ENCODE measurements at regions not wholly inside any gene's neighbourhood (a gene's known extent, or its start where the extent isn't known, plus 50 kb on each side); places are given as distances from the start of the nearest gene placed in this dataset.

DNA sequence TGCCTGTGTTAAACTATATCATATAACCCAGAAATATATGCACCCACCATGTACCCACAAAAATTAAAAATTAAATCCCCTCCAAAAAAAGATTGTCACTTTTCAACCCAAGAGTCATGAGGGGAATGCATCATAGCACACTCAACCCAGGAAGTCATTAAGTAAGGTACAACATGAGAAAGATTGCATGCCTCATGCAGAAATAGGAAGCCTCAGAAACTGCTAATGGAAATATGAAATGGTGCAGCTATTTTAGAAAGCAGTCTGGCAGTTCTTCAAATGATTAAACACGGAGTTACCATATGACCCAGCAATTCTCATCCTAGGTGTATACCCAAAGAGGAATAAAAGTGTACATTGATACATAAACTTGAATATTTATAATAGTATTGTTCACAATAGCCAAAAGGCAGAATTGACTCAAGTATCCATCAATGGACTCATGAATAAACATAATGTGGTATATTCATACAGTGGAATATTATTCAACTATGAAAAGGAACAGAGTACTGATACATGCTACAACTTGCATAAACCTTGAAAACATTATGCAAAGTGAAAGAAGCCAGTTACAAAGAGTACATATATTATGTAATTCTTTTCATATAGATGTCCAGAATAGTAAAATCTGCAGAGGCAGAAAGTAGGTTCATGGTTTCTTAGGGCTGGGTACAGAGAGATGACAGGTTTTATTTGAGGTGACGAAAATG lies 70.4 kb downstream of the TMEM100 start:
- H3K36me3 Mint-ChIP-seq (ENCODE audit: low read depth) = no peaks in the 10 kb centered on the region
- no peak overlapping the region for H3K4me3 Mint-ChIP-seq
- no peak overlapping the region for H3K27ac Mint-ChIP-seq
- ChIA-PET POLR2A (no interaction called here), CTCF (no interaction called here)
- no peaks in the 10 kb centered on the region for H3K4me1 Mint-ChIP-seq (ENCODE audit: low read depth)
- ATAC-seq (no peak), DNase-seq (no peak)
- no peaks in the 10 kb centered on the region for H3K9me3 Mint-ChIP-seq (ENCODE audit: insufficient read depth)
- peaks cover 11% of the 10 kb centered on the region for H3K27me3 Mint-ChIP-seq (ENCODE audit: low read depth)

DNA sequence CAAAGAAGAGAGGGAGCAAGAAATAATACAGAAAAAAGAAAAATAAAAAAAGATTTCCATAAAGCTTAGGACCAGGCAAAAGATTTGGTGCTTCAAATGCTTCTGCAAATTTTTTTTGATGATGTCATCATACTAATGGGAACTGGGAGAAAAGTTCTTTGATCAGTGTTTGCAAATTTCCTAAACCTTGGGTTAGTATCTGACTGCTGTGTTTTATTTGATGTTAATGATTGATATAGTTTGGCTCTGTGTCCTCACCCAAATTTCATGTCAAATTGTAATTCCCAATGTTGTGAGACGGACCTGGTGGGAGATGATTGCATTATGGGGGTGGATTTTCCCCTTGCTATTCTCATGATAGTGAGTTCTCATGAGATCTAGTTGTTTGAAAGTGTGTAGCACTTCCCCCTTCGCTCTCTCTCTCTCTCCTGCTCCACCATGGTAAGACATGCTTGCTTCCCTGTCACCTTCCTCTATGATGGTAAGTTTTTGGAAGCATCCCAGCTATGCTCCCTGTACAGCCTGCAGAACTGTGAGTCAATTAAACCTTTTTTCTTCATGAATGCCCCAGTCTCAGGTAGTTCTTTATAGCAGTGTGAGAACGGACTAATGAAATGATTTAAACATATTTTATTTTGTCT lies 72.6 kb downstream of the TMEM100 start:
- Mint-ChIP-seq H3K4me3 (no peak overlapping the region), H3K4me1 (ENCODE audit: low read depth) (no peaks in the 10 kb centered on the region), H3K36me3 (ENCODE audit: low read depth) (no peaks in the 10 kb centered on the region), H3K27me3 (ENCODE audit: low read depth) (peaks cover 12% of the 10 kb centered on the region), H3K9me3 (ENCODE audit: insufficient read depth) (no peaks in the 10 kb centered on the region), H3K27ac (no peak overlapping the region)
- CTCF ChIA-PET = no interaction called here
- POLR2A ChIA-PET = no interaction called here
- DNase-seq = no peak
- no peak for ATAC-seq

DNA sequence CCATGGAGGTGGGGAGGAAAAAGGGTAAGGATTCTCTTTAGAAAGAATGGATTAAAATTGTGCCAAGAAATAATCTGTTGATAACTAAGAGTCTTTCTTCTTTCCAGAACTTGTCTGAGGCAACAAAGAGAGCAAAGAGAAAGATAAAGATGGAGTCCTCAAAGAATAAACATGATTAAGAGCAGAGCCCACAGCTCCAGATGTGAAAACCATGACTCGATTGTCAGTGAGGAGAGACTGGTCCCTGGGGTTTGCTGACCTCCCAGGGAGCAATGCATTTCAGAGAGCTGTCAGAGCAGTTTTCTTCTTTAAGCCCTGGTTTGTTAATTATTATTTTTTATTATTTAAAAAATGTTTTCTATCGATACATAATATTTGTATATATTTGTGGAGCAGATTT lies 74.6 kb downstream of the TMEM100 start:
- DNase-seq (no peak), ATAC-seq (no peak)
- CTCF ChIA-PET = no interaction called here
- POLR2A ChIA-PET = no interaction called here
- peaks cover 3% of the 10 kb centered on the region for H3K4me1 Mint-ChIP-seq (ENCODE audit: low read depth)
- no peak overlapping the region for H3K4me3 Mint-ChIP-seq
- no peaks in the 10 kb centered on the region for H3K36me3 Mint-ChIP-seq (ENCODE audit: low read depth)
- no peaks in the 10 kb centered on the region for H3K9me3 Mint-ChIP-seq (ENCODE audit: insufficient read depth)
- peaks cover 15% of the 10 kb centered on the region for H3K27me3 Mint-ChIP-seq (ENCODE audit: low read depth)
- no peak overlapping the region for H3K27ac Mint-ChIP-seq

DNA sequence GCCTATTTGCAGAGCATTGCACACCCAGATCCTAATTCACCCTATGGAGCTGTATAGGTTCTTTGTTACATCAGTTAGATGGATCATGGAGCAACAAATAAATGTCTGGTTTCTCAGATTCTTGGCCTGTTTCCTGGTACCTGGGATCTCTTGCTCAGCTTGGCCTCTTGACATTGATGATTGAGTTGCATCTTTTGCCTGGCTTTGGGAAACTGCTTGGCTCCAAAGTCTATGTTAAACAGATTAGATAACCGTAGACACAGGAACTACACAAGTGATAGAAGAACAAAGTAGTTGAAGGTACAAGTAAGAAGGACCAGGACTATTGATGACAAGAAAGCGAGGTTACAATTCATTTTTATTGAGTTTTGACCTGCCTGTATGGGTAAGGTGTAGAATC lies 77.3 kb downstream of the TMEM100 start:
- POLR2A ChIA-PET = no interaction called here
- no peak overlapping the region for H3K27ac Mint-ChIP-seq
- CTCF ChIA-PET = no interaction called here
- ATAC-seq (no peak), DNase-seq (no peak)
- peaks cover 11% of the 10 kb centered on the region for H3K27me3 Mint-ChIP-seq (ENCODE audit: low read depth)
- H3K9me3 Mint-ChIP-seq (ENCODE audit: insufficient read depth) = no peaks in the 10 kb centered on the region
- H3K4me1 Mint-ChIP-seq (ENCODE audit: low read depth) = peaks cover 9% of the 10 kb centered on the region
- H3K36me3 Mint-ChIP-seq (ENCODE audit: low read depth) = no peaks in the 10 kb centered on the region
- no peak overlapping the region for H3K4me3 Mint-ChIP-seq

DNA sequence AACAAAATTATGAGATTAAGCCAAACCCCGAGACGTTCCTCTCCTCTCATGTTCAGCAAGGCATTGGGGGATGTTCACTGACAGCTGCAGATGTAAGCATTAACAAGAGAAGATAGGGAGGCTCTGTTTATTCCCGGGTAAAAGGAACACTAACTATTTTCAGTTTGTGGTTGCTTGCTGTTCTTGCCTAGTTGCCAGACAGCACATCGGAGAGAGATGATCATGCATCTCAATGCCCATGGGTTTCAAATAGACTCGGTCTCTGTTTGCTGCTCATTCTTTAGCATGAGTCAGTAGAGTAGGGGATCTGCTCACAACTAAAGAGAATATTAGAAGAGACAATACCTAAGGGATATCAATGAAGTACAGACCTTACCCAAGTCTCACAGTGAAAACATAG lies 78.3 kb downstream of the TMEM100 start:
- Mint-ChIP-seq H3K27me3 (ENCODE audit: low read depth) (peaks cover 11% of the 10 kb centered on the region), H3K27ac (no peak overlapping the region), H3K36me3 (ENCODE audit: low read depth) (no peaks in the 10 kb centered on the region), H3K4me1 (ENCODE audit: low read depth) (peaks cover 9% of the 10 kb centered on the region), H3K9me3 (ENCODE audit: insufficient read depth) (no peaks in the 10 kb centered on the region), H3K4me3 (no peak overlapping the region)
- POLR2A ChIA-PET = no interaction called here
- DNase-seq (no peak), ATAC-seq (no peak)
- CTCF ChIA-PET = no interaction called here

DNA sequence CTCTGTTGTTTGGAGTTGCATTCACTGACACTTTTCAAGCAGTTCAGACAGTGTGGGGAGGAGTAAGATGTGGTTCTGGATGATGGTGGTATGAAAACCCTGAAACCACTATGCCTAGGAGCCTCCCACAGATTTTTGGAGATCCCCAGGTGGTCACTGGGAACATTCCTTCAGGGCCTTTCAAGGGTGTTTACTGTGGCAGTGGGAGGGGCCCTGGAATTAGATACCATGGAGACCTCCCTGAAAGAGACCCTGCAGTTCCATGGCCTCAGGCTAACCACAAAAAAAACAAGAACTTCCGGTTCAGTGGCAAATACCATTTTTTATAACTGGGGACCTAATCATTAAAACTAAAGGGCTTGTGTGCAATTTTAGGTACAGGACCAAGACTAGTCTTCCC lies 79.9 kb downstream of the TMEM100 start:
- Mint-ChIP-seq H3K36me3 (ENCODE audit: low read depth) (no peaks in the 10 kb centered on the region), H3K4me1 (ENCODE audit: low read depth) (peaks cover 9% of the 10 kb centered on the region), H3K9me3 (ENCODE audit: insufficient read depth) (no peaks in the 10 kb centered on the region), H3K27me3 (ENCODE audit: low read depth) (peaks cover 7% of the 10 kb centered on the region), H3K4me3 (no peak overlapping the region), H3K27ac (no peak overlapping the region)
- ChIA-PET POLR2A (no interaction called here), CTCF (no interaction called here)
- no peak for DNase-seq
- ATAC-seq = no peak

DNA sequence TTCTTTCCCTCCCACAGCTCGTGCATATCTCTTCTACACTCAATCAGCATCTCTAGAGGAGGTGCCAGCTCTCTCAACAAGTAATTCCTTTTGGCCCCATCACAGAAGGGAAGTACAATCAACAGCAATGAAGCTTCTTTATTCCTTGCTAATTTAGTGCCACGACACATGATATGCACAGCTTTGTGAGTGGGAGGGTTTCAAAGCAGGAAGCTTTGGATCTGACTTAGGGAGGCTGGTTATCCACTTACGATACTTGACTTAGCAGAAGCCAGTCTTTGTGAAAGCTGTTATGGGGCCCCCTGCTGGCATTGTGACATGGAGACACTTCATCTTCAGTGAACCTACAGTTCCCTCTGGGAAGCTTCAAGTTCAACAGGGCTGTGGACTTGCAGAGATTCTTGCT lies 81.0 kb downstream of the TMEM100 start:
- no peak for ATAC-seq
- Mint-ChIP-seq H3K9me3 (ENCODE audit: insufficient read depth) (no peaks in the 10 kb centered on the region), H3K36me3 (ENCODE audit: low read depth) (no peaks in the 10 kb centered on the region), H3K4me1 (ENCODE audit: low read depth) (peaks cover 9% of the 10 kb centered on the region), H3K4me3 (no peak overlapping the region), H3K27ac (no peak overlapping the region), H3K27me3 (ENCODE audit: low read depth) (peaks cover 3% of the 10 kb centered on the region)
- peak; percentile 36 for DNase-seq
- ChIA-PET CTCF (interaction anchor here (0.8 to 2.4 kb wide), 4 partner anchors 18 to 115 kb away, joined by 3 to 14 read pairs (median 6); no protein-coding TSS in a partner anchor), POLR2A (no interaction called here)

DNA sequence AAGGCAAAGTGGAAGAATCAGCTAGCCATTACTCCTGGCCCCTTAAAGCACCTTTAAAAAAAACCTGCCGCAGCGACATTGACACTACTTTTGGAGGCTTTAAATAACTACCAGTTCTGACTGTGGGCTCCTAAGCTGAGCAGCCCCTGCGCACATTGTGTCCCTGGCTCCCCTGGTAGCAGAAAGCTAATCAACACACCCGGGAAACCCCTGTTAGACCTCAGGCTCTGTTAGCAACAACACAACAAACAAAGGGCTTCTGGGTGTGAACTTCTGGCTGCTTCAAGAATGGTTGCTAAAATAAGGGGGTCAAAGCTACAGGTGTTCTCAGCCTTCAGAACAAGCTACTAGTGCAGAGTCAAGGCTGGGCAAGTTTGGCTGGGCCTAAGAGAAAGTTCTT lies 83.6 kb downstream of the TMEM100 start:
- H3K27ac Mint-ChIP-seq = no peak overlapping the region
- CTCF ChIA-PET = interaction anchor here (2.8 kb wide), 1 partner anchor 113 kb away, joined by 9 read pairs; no protein-coding TSS in a partner anchor

DNA sequence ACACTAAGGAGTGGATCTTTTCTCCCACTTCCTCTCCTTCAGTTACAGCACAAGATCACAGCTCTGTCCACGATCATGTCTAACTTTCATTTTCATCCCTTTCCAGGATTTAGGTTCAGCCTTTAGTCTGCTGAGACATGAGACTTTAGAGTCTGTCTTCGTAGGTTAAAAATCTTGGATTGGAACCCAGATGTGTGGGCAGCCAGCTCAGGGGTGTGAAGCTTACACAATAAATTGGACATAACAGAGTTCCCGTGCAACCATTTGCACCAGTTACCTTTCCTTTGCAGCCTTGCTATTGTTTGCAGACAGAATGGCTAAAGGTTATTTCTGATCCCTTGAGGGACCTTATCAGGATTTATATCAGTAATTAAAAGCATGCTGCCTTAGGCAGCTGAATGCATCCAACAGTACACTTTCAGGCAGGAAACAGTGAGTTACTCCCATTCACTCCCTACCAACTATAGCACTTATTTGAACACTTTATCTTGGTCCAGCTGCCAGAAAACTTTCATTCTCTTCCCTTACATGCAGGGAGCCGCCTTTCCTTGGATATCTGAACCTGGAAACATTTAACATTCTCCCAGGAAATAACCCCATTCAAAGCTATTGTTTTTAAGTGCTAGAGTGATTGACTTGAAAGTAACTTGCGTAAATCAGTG lies 87.3 kb downstream of the TMEM100 start:
- ChIA-PET POLR2A (no interaction called here), CTCF (no interaction called here)
- Mint-ChIP-seq H3K27me3 (ENCODE audit: low read depth) (peaks cover 11% of the 10 kb centered on the region), H3K36me3 (ENCODE audit: low read depth) (no peaks in the 10 kb centered on the region), H3K9me3 (ENCODE audit: insufficient read depth) (no peaks in the 10 kb centered on the region), H3K4me1 (ENCODE audit: low read depth) (no peaks in the 10 kb centered on the region), H3K4me3 (no peak overlapping the region), H3K27ac (no peak overlapping the region)
- ATAC-seq (no peak), DNase-seq (no peak)

More for the DNA sequence above, 83.6 kb downstream of the TMEM100 start:
- H3K9me3 Mint-ChIP-seq (ENCODE audit: insufficient read depth) = no peaks in the 10 kb centered on the region
- ATAC-seq (no peak), DNase-seq (no peak)
- peaks cover 9% of the 10 kb centered on the region for H3K4me1 Mint-ChIP-seq (ENCODE audit: low read depth)
- H3K4me3 Mint-ChIP-seq = no peak overlapping the region
- peaks cover 10% of the 10 kb centered on the region for H3K27me3 Mint-ChIP-seq (ENCODE audit: low read depth)
- POLR2A ChIA-PET = no interaction called here
- H3K36me3 Mint-ChIP-seq (ENCODE audit: low read depth) = no peaks in the 10 kb centered on the region

DNA sequence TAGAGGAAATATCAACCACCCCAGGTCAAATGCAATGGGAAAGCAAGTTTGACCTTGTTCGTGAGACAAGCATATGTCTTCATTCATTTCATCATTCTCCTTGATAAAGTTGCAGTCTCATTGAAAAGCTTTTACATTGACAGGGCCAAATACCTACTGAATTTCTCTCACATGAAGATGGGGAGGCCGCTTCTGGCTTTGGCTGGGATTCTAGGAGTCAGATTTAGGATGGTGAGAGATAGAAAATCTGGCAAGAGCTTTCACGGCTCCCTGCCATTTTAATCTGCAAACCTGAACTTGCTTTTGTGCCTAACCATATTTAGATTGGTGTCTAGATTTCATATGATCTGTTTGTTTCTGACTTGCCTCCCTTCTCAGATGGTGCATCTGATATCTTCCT lies 88.0 kb downstream of the TMEM100 start:
- H3K27me3 Mint-ChIP-seq (ENCODE audit: low read depth) = peaks cover 14% of the 10 kb centered on the region
- H3K27ac Mint-ChIP-seq = no peak overlapping the region
- ATAC-seq (no peak), DNase-seq (no peak)
- ChIA-PET CTCF (no interaction called here), POLR2A (no interaction called here)
- H3K9me3 Mint-ChIP-seq (ENCODE audit: insufficient read depth) = no peaks in the 10 kb centered on the region
- no peaks in the 10 kb centered on the region for H3K36me3 Mint-ChIP-seq (ENCODE audit: low read depth)
- no peak overlapping the region for H3K4me3 Mint-ChIP-seq
- H3K4me1 Mint-ChIP-seq (ENCODE audit: low read depth) = no peaks in the 10 kb centered on the region

DNA sequence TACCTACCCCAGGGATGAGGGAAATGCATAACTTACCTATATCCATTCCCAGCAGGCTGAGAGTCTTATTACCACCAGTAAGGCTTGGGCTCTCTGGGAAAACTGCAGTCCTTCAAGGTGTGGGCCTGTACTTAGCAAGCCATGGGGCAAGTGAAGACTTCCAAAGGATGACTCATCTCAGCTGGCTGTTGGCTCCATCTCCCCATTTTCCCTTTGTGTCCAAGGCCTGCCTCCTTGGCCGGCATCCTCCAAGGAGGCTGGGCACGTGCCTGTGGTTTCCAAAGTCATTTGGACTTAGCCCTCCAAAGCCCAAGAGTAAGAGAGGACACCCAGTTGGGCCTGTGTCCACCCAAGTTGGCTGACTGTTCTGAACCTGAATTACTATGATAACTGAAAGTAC lies 89.8 kb downstream of the TMEM100 start:
- no peak for ATAC-seq
- Mint-ChIP-seq H3K27me3 (ENCODE audit: low read depth) (peaks cover 14% of the 10 kb centered on the region), H3K9me3 (ENCODE audit: insufficient read depth) (no peaks in the 10 kb centered on the region), H3K27ac (no peak overlapping the region), H3K4me3 (no peak overlapping the region), H3K36me3 (ENCODE audit: low read depth) (no peaks in the 10 kb centered on the region), H3K4me1 (ENCODE audit: low read depth) (no peaks in the 10 kb centered on the region)
- no peak for DNase-seq
- ChIA-PET CTCF (no interaction called here), POLR2A (no interaction called here)

DNA sequence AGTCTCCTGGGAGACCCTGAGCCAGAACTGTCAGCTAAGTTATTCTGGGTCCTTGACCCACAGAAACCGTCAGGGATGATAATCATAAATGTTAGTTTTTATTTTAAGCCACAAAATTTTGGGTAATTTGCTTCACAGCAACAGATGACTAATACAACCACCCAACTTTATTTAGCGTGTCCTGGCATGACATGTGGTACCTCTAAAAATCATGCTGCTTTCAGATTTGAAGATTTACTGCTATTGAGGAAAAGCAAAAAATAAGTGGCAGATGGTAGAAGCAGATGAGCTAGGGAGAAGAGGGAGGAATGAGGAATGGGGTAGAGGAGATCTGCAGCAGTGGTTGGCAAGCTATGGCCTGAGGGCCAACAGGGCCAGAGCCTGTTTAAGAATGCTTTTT lies 90.4 kb downstream of the TMEM100 start:
- no peak for ATAC-seq
- Mint-ChIP-seq H3K4me3 (no peak overlapping the region), H3K9me3 (ENCODE audit: insufficient read depth) (no peaks in the 10 kb centered on the region), H3K27ac (no peak overlapping the region), H3K4me1 (ENCODE audit: low read depth) (no peaks in the 10 kb centered on the region), H3K27me3 (ENCODE audit: low read depth) (peaks cover 14% of the 10 kb centered on the region), H3K36me3 (ENCODE audit: low read depth) (no peaks in the 10 kb centered on the region)
- CTCF ChIA-PET = interaction anchor here (1.6 kb wide), 1 partner anchor 30 kb away, joined by 5 read pairs; no protein-coding TSS in a partner anchor
- POLR2A ChIA-PET = no interaction called here
- no peak for DNase-seq

Data from activated CD8-positive, alpha-beta T cell treated with anti-CD3 and anti-CD28 coated beads, Interleukin-2, amount 10 ng/mL, durations not matched to agents 7 days and 5 days (primary cell).